HG03520 (cell line): ENCODE measurements at regions not wholly inside any gene's neighbourhood (a gene's known extent, or its start where the extent isn't known, plus 50 kb on each side); places are given as distances from the start of the nearest gene placed in this dataset.

Experiments
- ATAC-seq: cut with Tn5 transposase; IDR thresholded peaks from one replicate; pipeline ENCODE4 v1.9.1; 2021; ENCODE audit warnings: mild to moderate bottlenecking, moderate library complexity; ENCODE audit not compliant: unreplicated experiment

GRCh38 chr22:48351376-48352085, 1476.1 kb downstream of the BRD1 start:
- no peak for ATAC-seq

DNA sequence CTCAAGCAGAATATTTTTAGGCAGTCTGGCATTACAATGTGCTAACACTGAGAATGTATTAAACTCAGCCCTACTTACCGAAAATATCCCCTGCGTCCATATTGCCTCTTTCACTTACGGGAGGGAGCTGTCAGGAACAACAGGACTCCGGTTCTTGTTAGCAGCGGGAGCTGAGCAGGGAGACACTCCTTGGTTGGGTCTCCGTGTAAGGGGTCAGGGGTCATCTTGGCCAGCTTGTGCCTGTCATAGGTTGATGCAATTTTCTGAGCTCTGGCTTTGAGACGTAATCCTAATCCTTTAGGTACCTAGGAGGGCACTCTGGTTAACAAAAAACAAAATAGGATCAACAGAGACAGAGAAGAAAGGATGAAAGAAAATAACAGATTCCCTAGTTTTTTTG, 1477.2 kb downstream of the BRD1 start:
- no peak for ATAC-seq

GRCh38 chr22:48348855-48349254, 1478.8 kb downstream of the BRD1 start:
- no peak for ATAC-seq

DNA sequence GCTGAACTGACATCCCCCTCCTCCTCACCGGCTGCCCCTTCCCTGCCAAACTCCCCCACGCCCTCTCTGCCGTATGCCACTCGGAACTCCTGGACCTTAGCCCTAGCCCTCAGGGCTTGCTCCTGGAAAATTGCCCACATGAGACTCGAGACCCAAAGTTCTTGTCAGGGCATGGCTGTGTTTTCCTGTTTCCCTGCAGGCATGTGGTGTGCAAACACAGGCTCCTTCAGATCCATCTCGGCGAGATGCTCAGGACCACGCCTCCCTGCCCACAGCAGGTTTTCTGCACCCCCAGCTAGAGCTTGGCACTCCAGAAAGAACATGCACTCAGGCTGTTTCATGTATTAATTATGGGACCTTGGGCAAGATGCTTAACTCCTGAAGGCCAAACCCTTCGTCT, 1480.4 kb downstream of the BRD1 start:
- ATAC-seq, result no peak

DNA sequence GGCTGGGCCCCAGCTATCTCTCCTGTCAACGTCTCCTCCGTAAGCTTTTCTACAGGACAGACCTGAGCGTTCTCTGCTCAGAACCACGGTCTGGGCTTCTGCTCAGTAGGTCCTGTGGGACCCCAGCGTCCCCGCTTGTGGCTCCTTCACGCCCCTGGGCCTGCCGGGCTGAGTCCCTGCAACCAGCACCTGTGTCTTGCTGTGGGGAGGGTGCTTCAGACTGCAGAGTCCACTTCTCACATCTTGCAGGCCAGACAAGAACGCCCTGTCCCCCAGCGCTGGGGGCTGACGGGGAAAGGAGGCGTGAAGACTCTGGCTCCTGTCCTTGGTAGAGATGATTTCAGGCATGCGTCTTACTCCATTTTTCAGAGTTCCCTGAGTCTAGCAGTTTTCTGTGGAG, 1480.8 kb downstream of the BRD1 start:
- no peak for ATAC-seq

DNA sequence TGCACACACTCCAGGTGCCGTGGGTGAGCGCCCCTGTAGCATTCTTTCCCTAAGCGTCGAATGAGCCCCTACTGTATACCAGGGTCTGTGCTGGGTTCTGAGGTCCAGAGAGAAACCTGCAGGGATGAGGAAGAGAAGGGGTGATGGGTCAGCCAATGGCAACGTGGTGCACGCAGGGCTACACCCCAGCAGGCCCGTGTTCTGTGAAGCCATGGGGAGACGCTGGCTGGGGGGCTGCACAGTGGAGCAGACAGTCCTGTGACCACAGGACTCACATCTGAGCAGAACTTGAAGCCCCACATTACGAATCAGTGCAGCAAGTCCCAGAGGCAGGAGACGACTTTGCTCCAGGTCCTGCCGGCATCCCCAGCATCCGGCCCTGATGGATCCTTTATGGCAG, 1481.4 kb downstream of the BRD1 start:
- ATAC-seq, result no peak

- no peak for ATAC-seq
These were observed 1482.0 kb downstream of the BRD1 start for GRCh38 chr22:48345631-48346030.

DNA sequence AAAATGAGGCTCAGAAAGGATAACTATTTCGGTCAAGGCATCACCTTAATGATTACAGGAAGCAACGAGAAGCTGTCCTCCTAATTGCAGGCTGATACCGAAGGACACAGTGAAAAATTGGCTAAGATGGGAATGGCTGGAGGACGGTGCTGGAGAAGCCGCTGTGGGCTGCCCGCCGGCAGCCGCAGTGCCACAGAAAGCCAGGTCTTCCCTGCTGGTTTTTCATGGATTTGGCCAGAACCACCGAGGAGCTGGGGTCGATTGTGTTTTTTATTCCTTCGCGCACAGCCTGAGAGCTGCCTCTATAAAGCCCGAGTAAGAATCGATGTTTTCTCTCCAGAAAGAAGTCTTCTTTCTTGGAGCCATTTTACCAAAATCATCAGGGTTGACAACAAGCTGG, 1484.2 kb downstream of the BRD1 start:
- ATAC-seq, result no peak

GRCh38 chr22:48342732-48343131, 1484.9 kb downstream of the BRD1 start:
- no peak for ATAC-seq

DNA sequence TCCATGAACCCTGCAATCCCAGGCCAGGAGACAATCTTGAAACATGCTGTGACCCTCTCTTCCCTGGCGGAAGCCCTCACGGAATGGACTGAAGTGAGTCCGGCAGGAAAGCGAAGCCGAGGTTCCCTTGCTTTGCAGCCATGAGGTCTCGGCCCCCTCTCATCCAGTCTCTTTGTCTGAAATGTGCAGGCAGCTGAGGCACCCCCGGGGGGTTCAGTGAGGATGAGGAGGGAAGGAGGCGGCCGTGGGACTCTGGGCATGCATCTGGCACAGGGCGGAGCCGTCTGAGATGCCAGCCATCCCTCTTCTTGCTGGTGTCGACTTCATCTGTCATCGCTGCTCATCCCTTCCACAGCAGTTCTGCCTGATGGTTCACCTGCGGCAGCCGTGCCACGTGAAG, 1485.7 kb downstream of the BRD1 start:
- ATAC-seq, result no peak

DNA sequence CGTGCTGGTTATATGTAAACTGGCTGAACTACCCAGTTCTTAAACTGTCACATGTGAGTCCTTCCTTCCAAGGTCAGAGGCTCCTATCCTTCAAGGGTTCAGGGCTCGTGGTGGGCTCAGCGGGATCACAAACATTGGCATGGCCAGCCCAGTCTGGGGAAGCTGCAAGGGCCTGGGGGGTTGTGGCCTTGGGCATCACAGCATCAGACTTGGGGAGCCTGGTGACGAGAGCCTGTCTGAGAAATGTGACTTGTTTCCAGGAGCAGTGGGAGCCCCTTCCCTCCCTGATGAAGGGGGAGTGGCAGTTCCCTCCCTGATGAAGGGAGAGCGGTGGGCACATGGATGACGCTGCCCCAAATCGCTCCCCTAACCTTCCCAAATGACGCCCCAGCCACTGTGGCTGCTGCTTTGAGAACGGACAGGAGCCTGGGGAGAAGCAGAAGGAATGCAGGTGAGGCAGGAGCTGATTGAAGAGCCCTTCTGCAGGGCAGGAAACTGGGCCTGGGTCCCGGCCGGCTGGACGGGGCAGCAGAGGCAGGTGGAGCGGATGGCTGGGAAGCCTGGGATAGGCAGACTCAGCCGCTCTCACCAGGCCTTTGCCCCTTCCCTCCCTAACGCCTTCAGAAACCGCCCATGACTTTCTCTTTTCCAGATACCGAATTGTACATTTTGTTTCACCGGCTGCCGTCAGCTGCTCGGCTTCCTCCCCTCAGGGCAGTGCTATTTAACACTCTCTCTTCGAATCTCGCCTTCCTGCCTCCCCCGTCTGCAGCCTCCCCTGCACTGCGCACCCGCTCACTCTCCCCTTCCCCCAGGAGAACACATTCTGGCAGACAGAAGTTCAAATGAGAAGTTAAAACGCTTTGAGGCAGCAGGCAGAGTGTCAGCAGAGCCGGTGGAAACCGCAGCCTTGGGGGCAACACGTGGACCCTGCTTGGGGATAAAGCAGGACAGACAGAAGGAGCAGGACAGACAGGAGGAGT, 1486.7 kb downstream of the BRD1 start:
- ATAC-seq, result no peak

GRCh38 chr22:48340191-48340590, 1487.5 kb downstream of the BRD1 start:
- no peak for ATAC-seq

DNA sequence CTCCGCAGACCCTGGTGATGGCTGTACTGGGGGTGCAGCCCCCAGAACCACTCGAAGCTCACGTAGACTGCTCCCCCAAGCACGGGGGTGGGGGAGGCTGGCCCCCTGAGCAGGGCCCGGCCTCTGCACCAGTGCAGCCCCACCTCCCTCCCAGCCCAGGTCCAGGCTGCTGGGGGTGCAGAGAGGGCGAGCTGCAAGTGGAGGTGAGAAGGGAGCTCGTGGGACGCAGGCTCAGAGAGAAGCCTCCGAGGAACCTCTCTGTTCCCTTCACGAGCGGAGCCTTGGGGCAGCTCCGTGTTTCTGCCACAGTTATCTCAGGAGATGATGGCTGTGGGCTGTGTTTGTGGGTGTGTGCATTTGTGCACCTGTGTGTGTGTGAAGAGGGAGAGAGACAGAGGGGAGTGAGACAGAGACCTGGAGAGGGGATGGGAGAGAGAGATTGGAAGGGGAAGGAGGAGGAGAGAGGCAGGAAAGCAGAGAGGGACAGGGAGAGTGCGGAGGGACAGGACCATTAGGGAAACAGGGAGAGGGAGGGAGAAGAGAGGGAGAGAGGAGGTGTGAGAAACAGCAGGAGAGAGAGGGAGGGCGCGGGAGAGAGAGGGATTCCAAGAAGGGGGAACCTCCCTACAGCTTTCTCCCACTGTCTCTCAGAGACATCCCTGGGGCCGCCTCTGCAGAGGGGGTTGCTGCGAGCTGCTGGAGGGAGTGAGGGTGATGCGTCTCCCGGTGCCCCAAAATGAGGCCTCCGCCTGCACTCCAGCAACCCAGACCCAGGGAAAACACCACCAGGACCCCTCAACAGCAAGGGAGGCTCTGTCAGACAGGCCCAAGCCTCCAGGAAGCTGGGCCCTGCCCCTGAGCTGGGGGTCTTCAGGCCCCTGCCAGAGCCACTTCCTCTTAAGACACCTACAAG, 1488.6 kb downstream of the BRD1 start:
- no peak for ATAC-seq

DNA sequence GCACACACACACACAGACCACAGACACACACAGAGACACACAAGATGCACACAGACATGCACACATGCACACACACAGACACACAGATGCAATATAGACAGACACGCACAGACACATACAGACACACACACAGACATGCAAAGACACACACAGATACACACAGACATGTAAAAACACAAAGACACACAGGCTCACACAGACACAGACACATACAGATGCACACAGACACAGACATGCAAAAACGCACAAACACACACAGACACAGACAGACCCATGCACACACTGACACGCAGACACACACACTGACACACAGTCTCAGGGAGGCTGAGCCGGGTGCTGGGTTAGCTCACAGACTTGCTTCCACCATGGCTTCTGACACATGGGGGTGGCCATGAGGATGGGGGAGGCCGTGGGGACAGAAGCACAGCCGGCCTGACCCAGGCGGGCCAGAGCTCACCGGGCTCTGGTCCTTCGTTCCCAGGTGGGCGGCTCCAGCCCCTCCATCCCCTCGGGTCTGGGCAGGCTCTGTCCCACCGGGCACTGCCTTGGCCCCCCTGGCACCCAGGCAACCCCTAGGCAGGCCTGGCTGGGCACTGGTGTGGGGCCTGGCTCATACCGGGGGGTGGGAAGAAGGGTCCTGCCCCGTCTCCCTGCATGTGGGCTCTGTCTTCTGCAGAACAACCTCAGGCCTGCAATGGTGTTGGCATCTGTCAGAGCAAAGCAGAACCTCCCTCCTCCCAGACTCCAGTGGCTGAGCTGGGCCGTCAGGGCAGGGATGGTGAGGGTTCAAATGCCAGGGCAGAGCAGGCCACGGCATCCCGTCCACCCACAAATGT, 1489.5 kb downstream of the BRD1 start:
- ATAC-seq, result no peak

GRCh38 chr22:48336339-48337060, 1491.2 kb downstream of the BRD1 start:
- no peak for ATAC-seq

GRCh38 chr22:48335442-48336139, 1492.1 kb downstream of the BRD1 start:
- no peak for ATAC-seq

GRCh38 chr22:48334971-48335370, 1492.7 kb downstream of the BRD1 start:
- ATAC-seq, result no peak

GRCh38 chr22:48333816-48334735, 1493.6 kb downstream of the BRD1 start:
- ATAC-seq, result no peak
